IMR-90 (cell line): ENCODE measurements at regions not wholly inside any gene's neighbourhood (a gene's known extent, or its start where the extent isn't known, plus 50 kb on each side); places are given as distances from the start of the nearest gene placed in this dataset.

Experiments
- ATAC-seq: fragments of 200-7000 bp; cut with Tn5 transposase; 2 replicates; pipeline ENCODE4 v1.9.1; 2020; ENCODE audit warnings: low read depth, mild to moderate bottlenecking, moderate library complexity
- BruUV-seq: library from RNA; stranded (reverse); fragments of 400-500 nt; replicated peaks from 2 replicates; lab custom pipeline; 2021; lab: Mats Ljungman, UMichigan
- CTCF ChIA-PET: fragments of 300-600 bp; formaldehyde crosslinking; extraction: SDS; loops from one replicate; lab custom pipeline; 2021; ENCODE audit warnings: antibody characterized with exemption; lab: Yijun Ruan, JAX
- POLR2A ChIA-PET: fragments of 300-600 bp; sonication (Branson Sonifier 250); formaldehyde crosslinking; loops from one replicate; lab custom pipeline; 2022; ENCODE audit warnings: antibody characterized with exemption; ENCODE audit not compliant: unreplicated experiment; lab: Charles Lee
- DNase-seq: peaks from one replicate; pipeline ENCODE4 v3.0.0; 2013
- H2AFZ ChIP-seq: replicated peaks from 2 replicates; pipeline ENCODE3; 2013; ENCODE audit warnings: low read length, mild to moderate bottlenecking; ENCODE audit not compliant: poor library complexity
- H2AK5ac ChIP-seq: 2 replicates; pipeline ENCODE4 v1.6.1; 2013; ENCODE audit warnings: low read depth, low read length, inconsistent platforms
- H2AK9ac ChIP-seq: replicated peaks from 2 replicates; pipeline ENCODE3; 2013; ENCODE audit warnings: mild to moderate bottlenecking, low read depth, low read length, moderate library complexity; ENCODE audit not compliant: poor library complexity
- H2BK120ac ChIP-seq: 2 replicates; pipeline ENCODE4 v1.6.1; 2013; ENCODE audit warnings: low read depth, low read length, inconsistent platforms
- H2BK15ac ChIP-seq: 3 replicates; pipeline ENCODE4 v1.6.1; 2013; ENCODE audit warnings: low read depth, low read length, inconsistent platforms
- H2BK20ac ChIP-seq: 2 replicates; pipeline ENCODE4 v1.6.1; 2013; ENCODE audit warnings: low read depth, mild to moderate bottlenecking, inconsistent platforms, low read length, moderate library complexity
- H2BK5ac ChIP-seq: 2 replicates; pipeline ENCODE4 v1.6.1; 2013; ENCODE audit warnings: mild to moderate bottlenecking, low read depth, low read length, inconsistent platforms; ENCODE audit not compliant: poor library complexity, severe bottlenecking
- H3K14ac ChIP-seq: replicated peaks from 2 replicates; pipeline ENCODE4 v1.6.1; 2013; ENCODE audit warnings: low read depth, low read length, inconsistent platforms
- H3K18ac ChIP-seq: 2 replicates; pipeline ENCODE4 v1.6.1; 2013; ENCODE audit warnings: low read depth, low read length, control low read depth
- H3K23ac ChIP-seq: 2 replicates; pipeline ENCODE4 v1.6.1; 2013; ENCODE audit warnings: low read depth, low read length, inconsistent platforms
- H3K27ac ChIP-seq: 2 replicates; pipeline ENCODE4 v1.5.1; 2013; ENCODE audit warnings: mild to moderate bottlenecking, control low read depth, low read length; ENCODE audit not compliant: insufficient read depth
- H3K27me3 ChIP-seq: 2 replicates; pipeline ENCODE4 v1.6.1; 2013; ENCODE audit warnings: low read length; ENCODE audit not compliant: control insufficient read depth, insufficient read depth
- H3K36me3 ChIP-seq: 2 replicates; pipeline ENCODE4 v1.6.1; 2013; ENCODE audit warnings: low read length, mixed read lengths; ENCODE audit not compliant: control insufficient read depth, insufficient read depth
- H3K4ac ChIP-seq: 2 replicates; pipeline ENCODE4 v1.6.1; 2013; ENCODE audit warnings: low read depth, low read length, inconsistent platforms
- H3K4me1 ChIP-seq: 2 replicates; pipeline ENCODE4 v1.6.1; 2013; ENCODE audit warnings: low read length, mixed read lengths; ENCODE audit not compliant: control insufficient read depth, insufficient read depth
- H3K4me2 ChIP-seq: 2 replicates; pipeline ENCODE4 v1.6.1; 2013; ENCODE audit warnings: low read depth, mild to moderate bottlenecking, control low read depth, low read length, moderate library complexity
- H3K4me3 ChIP-seq: 2 replicates; pipeline ENCODE4 v1.5.1; 2013; ENCODE audit warnings: low read depth, mild to moderate bottlenecking, control low read depth, low read length, moderate library complexity; ENCODE audit not compliant: insufficient read depth
- H3K56ac ChIP-seq: 2 replicates; pipeline ENCODE4 v1.6.1; 2013; ENCODE audit warnings: low read length, inconsistent platforms; ENCODE audit not compliant: insufficient read depth; ENCODE audit errors: extremely low read depth
- H3K79me1 ChIP-seq, 2 experiments: 2 replicates each; pipeline ENCODE4 v1.6.1; 2013; ENCODE audit warnings: low read length in 2 of 2, inconsistent platforms in 1 of 2, low read depth in 1 of 2
- H3K9ac ChIP-seq: 2 replicates; pipeline ENCODE4 v1.6.1; 2013; ENCODE audit warnings: low read depth, low read length, control low read depth
- H3K9me1 ChIP-seq: 2 replicates; pipeline ENCODE4 v1.6.1; 2013; ENCODE audit warnings: low read length, inconsistent platforms; ENCODE audit not compliant: insufficient read depth
- H3K9me3 ChIP-seq: 2 replicates; pipeline ENCODE4 v1.6.1; 2013; ENCODE audit warnings: low read length; ENCODE audit not compliant: control insufficient read depth, insufficient read depth
- H4K20me1 ChIP-seq: 2 replicates; pipeline ENCODE4 v1.6.1; 2013; ENCODE audit warnings: low read length, inconsistent platforms; ENCODE audit not compliant: insufficient read depth
- H4K5ac ChIP-seq: 2 replicates; pipeline ENCODE4 v1.6.1; 2013; ENCODE audit warnings: mild to moderate bottlenecking, low read depth, low read length, control low read depth
- H4K8ac ChIP-seq, 2 experiments: 2 replicates each; pipeline ENCODE4 v1.6.1; 2013; ENCODE audit warnings: low read depth in 2 of 2, low read length in 2 of 2, control low read depth in 1 of 2, inconsistent platforms in 1 of 2
- H4K91ac ChIP-seq: 2 replicates; pipeline ENCODE4 v1.6.1; 2013; ENCODE audit warnings: low read depth, low read length, inconsistent platforms; ENCODE audit not compliant: insufficient read depth
- CEBPB ChIP-seq: IDR thresholded peaks from 2 replicates; pipeline ENCODE4 v1.6.1; 2012; ENCODE audit warnings: low read depth, low read length, improper control_type of control experiment
- MAFK ChIP-seq: IDR thresholded peaks from 2 replicates; pipeline ENCODE4 v1.6.1; 2012; ENCODE audit warnings: low read depth, low read length, improper control_type of control experiment
- MAZ ChIP-seq: IDR thresholded peaks from 2 replicates; pipeline ENCODE4 v1.6.1; 2012; ENCODE audit warnings: low read depth, mild to moderate bottlenecking, low read length, improper control_type of control experiment, moderate library complexity, borderline replicate concordance
- NFE2L2 ChIP-seq: fragments of 150-350 bp; IDR thresholded peaks from 2 replicates; pipeline ENCODE4 v1.6.1; 2016; ENCODE audit warnings: low read depth, mild to moderate bottlenecking, low read length
- POLR2A ChIP-seq: IDR thresholded peaks from 2 replicates; pipeline ENCODE4 v1.6.1; 2012; ENCODE audit warnings: mild to moderate bottlenecking, low read depth, low read length
- RCOR1 ChIP-seq: IDR thresholded peaks from 2 replicates; pipeline ENCODE4 v1.6.1; 2012; ENCODE audit warnings: mild to moderate bottlenecking, low read length, improper control_type of control experiment; ENCODE audit not compliant: insufficient replicate concordance
- RFX5 ChIP-seq: IDR thresholded peaks from 2 replicates; pipeline ENCODE4 v1.8.0; 2012; ENCODE audit warnings: low read depth, mild to moderate bottlenecking, low read length, moderate library complexity
- WGBS, 2 experiments: methylation state at CpG; one replicate each; pipeline versions ENCODE4 v1.1.5 to v1.1.7; 2013; ENCODE audit warnings: missing lambda C conversion rate in 2 of 2; ENCODE audit not compliant: insufficient read length in 1 of 2; ENCODE audit errors: extremely low coverage in 2 of 2; 5-methylcytosine and 5-hydroxymethylcytosine counted together
- dilution Hi-C: fragments of 300-500 bp; cut with HindIII; formaldehyde crosslinking; loops from one replicate; pipeline ENCODE4 v1.14.3; 2018; ENCODE audit warnings: low sequenced_read_pairs; ENCODE audit not compliant: unreplicated experiment
- in situ Hi-C: fragments of 300-500 bp; cut with MboI; formaldehyde crosslinking; loops from 3 replicates; pipeline ENCODE4 v1.14.3; 2019; ENCODE audit warnings: low sequenced_read_pairs, inconsistent platforms, mixed read lengths
- intact Hi-C: fragments of 100-400 bp; cut with micrococcal nuclease; formaldehyde crosslinking; loops from 2 replicates; pipeline ENCODE4 v1.10.0; 2022

GRCh38 chr15:91752081-91752785 lies 101.3 kb upstream of the SLCO3A1 start:
- Histone ChIP-seq H3K4ac (no peak overlapping the region), H3K9me1 (no peaks in the 10 kb centered on the region), H3K79me1 (no peaks in the 10 kb centered on the region), H2AK9ac (no peak overlapping the region), H2BK15ac (no peak overlapping the region), H3K4me2 (no peak overlapping the region), H2BK20ac (no peak overlapping the region), H2BK5ac (no peak overlapping the region), H3K36me3 (no peaks in the 10 kb centered on the region), H3K14ac (no peak overlapping the region), H4K8ac (no peak overlapping the region), H3K4me3 (no peak overlapping the region), H3K27me3 (no peaks in the 10 kb centered on the region), H3K27ac (no peak overlapping the region), H3K18ac (no peak overlapping the region), H4K5ac (no peak overlapping the region), H3K56ac (no peak overlapping the region), H3K4me1 (no peaks in the 10 kb centered on the region), H2AK5ac (no peak overlapping the region), H3K9me3 (peaks cover 4% of the 10 kb centered on the region; the same call in 1 of the 2 replicates), H2BK120ac (no peak overlapping the region), H4K20me1 (no peaks in the 10 kb centered on the region), H3K23ac (no peak overlapping the region), H4K91ac (no peak overlapping the region), H2AFZ (no peak overlapping the region), H3K9ac (no peak overlapping the region)
- no peak for TF ChIP-seq POLR2A
- TF ChIP-seq MAFK: no peak
- TF ChIP-seq NFE2L2: no peak
- TF ChIP-seq RCOR1: no peak
- no peak for TF ChIP-seq CEBPB
- TF ChIP-seq MAZ: no peak
- no peak for TF ChIP-seq RFX5
- dilution Hi-C loops (no loop called here), intact Hi-C loops (no loop called here), in situ Hi-C loops (no loop called here)
- CTCF ChIA-PET: no interaction called here
- no TSS peak for BruUV-seq
- WGBS, 2 experiments: no CpG with 5 or more reads among the region's 8 CpGs
- ATAC-seq (no peak), DNase-seq (no peak)
- POLR2A ChIA-PET: no interaction called here
